ACC112 (cell line): ENCODE measurements at regions not wholly inside any gene's neighbourhood (a gene's known extent, or its start where the extent isn't known, plus 50 kb on each side); places are given as distances from the start of the nearest gene placed in this dataset.

Experiments
- H2AFZ ChIP-seq: fragments of 200-600 bp; sonication (generic); one replicate; pipeline ENCODE4 v1.6.0; 2017; ENCODE audit warnings: antibody characterized with exemption, low read length; ENCODE audit not compliant: unreplicated experiment
- H3K27ac ChIP-seq: fragments of 200-600 bp; sonication (generic); 2 replicates; pipeline ENCODE4 v1.5.1; 2014; ENCODE audit warnings: low read depth, mild to moderate bottlenecking, antibody characterized with exemption, low read length, moderate library complexity
- H3K27me3 ChIP-seq: fragments of 200-600 bp; sonication (generic); 2 replicates; pipeline ENCODE4 v1.6.1; 2014; ENCODE audit warnings: mild to moderate bottlenecking, antibody characterized with exemption, low read length, moderate library complexity, mixed read lengths; ENCODE audit not compliant: insufficient read depth
- H3K36me3 ChIP-seq: fragments of 200-600 bp; sonication (generic); 2 replicates; pipeline ENCODE4 v1.6.1; 2016; ENCODE audit warnings: mild to moderate bottlenecking, antibody characterized with exemption, low read length, moderate library complexity, mixed read lengths; ENCODE audit not compliant: insufficient read depth
- H3K4me1 ChIP-seq: fragments of 200-600 bp; sonication (generic); one replicate; pipeline ENCODE4 v1.6.1; 2016; ENCODE audit warnings: low read length, mixed read lengths; ENCODE audit not compliant: insufficient read depth, unreplicated experiment, control insufficient read depth
- H3K4me3 ChIP-seq: fragments of 200-600 bp; sonication (generic); 2 replicates; pipeline ENCODE4 v1.5.1; 2014; ENCODE audit warnings: mild to moderate bottlenecking, low read depth, low read length
- H3K79me2 ChIP-seq: fragments of 200-600 bp; sonication (generic); one replicate; pipeline ENCODE4 v1.6.0; 2016; ENCODE audit warnings: low read length; ENCODE audit not compliant: control insufficient read depth, unreplicated experiment, insufficient read depth

GRCh38 chr1:232096751-232097150 is 470.2 kb downstream of the DISC1 start:
- Histone ChIP-seq H2AFZ (no peak overlapping the region), H3K27ac (no peak overlapping the region), H3K36me3 (no peaks in the 10 kb centered on the region), H3K27me3 (no peaks in the 10 kb centered on the region), H3K4me3 (no peak overlapping the region), H3K79me2 (no peaks in the 10 kb centered on the region), H3K4me1 (no peaks in the 10 kb centered on the region)
